ENCODE measurements at regions not wholly inside any gene's neighbourhood (a gene's known extent, or its start where the extent isn't known, plus 50 kb on each side); places are given as distances from the start of the nearest gene placed in this dataset.

DNA sequence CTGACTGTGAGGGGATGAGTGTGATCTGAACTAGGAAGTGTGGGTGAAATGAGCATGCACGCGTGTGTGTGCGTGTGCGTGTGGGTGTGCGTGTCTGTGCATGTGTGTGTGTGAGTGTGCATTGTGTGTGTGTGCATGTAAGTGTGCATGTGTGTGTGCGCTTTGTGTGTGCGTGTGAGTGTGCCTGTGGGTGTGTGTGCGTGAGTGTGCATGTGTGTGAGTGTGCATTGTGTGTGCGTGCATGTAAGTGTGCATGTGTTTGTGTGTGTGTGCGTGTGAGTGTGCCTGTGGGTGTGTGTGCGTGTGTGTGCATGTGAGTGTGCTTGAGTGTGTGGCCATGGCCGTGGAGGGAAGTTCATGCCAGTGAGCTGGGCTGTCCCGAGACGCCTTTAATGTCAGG lies 76.3 kb downstream of the RTP5 start:
- Histone ChIP-seq H3K4me2 (ENCODE audit: low read depth, low read length, poor library complexity, severe bottlenecking) (no peak overlapping the region), H3K9me3 (ENCODE audit: insufficient read depth, low read length) (no peaks in the 10 kb centered on the region), H3F3A (ENCODE audit: insufficient read depth) (no peaks in the 10 kb centered on the region), H3K79me2 (ENCODE audit: insufficient read depth, low read length) (no peaks in the 10 kb centered on the region), H2AFZ (ENCODE audit: low read depth, low read length, severe bottlenecking) (no peak overlapping the region), H3K9me2 (replicated peaks; ENCODE audit: insufficient read depth, low read length) (no peaks in the 10 kb centered on the region), H3K4me3 (ENCODE audit: insufficient read depth, low read length, poor library complexity, severe bottlenecking) (no peak overlapping the region), H3K27me3 (ENCODE audit: low read length) (no peaks in the 10 kb centered on the region), H4K20me1 (ENCODE audit: low read depth, low read length) (no peaks in the 10 kb centered on the region), H3K27ac (ENCODE audit: low read depth, low read length) (no peak overlapping the region), H3K9ac (ENCODE audit: low read length) (no peak overlapping the region), H3K36me3 (ENCODE audit: low read length) (no peaks in the 10 kb centered on the region)
- TF ChIP-seq EZH2phosphoT487 (conservative IDR thresholded peaks at IDR 0.05; ENCODE audit: low read length) = no peak
- TF ChIP-seq, protein P1, sequence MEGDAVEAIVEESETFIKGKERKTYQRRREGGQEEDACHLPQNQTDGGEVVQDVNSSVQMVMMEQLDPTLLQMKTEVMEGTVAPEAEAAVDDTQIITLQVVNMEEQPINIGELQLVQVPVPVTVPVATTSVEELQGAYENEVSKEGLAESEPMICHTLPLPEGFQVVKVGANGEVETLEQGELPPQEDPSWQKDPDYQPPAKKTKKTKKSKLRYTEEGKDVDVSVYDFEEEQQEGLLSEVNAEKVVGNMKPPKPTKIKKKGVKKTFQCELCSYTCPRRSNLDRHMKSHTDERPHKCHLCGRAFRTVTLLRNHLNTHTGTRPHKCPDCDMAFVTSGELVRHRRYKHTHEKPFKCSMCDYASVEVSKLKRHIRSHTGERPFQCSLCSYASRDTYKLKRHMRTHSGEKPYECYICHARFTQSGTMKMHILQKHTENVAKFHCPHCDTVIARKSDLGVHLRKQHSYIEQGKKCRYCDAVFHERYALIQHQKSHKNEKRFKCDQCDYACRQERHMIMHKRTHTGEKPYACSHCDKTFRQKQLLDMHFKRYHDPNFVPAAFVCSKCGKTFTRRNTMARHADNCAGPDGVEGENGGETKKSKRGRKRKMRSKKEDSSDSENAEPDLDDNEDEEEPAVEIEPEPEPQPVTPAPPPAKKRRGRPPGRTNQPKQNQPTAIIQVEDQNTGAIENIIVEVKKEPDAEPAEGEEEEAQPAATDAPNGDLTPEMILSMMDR (IDR thresholded peaks at IDR 0.05; ENCODE audit: insufficient read depth, low read length, poor library complexity, severe bottlenecking) = no peak

DNA sequence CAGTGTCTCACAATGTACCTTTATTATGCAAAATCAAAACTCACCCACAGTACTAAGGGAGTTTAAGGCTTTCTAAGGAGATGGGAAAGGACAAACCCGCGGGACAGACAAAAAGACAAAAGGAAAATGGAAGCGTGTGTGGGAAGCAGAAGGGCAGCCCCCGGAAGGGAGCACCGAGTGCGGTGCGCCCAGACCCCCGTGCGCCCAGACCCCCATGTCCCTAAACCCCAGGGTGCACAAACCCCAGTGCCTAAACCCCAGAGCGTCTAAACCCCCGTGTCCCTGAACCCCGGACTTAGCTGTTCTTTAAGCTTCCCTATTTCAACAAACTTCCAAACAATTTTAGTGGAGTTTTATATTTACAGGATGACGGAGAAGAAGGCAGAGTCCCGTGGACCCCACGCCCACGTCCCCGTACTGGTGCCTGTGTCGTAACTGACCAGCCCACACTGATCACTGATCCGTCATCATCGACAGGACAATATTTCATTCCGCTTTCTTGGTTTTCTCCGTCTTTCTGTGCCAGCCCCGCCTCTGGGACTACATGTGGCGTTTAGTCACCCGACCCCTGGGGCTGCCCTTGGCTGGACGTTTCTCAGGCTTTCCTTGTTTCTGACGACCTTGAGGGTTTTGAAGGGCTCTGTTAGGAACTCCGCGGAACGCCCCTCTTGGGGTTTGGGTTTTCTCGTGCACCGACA lies 76.9 kb downstream of the RTP5 start:
- Histone ChIP-seq H4K20me1 (ENCODE audit: low read depth, low read length) (no peaks in the 10 kb centered on the region), H3K9me3 (ENCODE audit: insufficient read depth, low read length) (no peaks in the 10 kb centered on the region), H3K79me2 (ENCODE audit: insufficient read depth, low read length) (no peaks in the 10 kb centered on the region), H3F3A (ENCODE audit: insufficient read depth) (no peaks in the 10 kb centered on the region), H2AFZ (ENCODE audit: low read depth, low read length, severe bottlenecking) (no peak overlapping the region), H3K9ac (ENCODE audit: low read length) (no peak overlapping the region), H3K27ac (ENCODE audit: low read depth, low read length) (no peak overlapping the region), H3K9me2 (replicated peaks; ENCODE audit: insufficient read depth, low read length) (no peaks in the 10 kb centered on the region), H3K4me3 (ENCODE audit: insufficient read depth, low read length, poor library complexity, severe bottlenecking) (no peak overlapping the region), H3K4me2 (ENCODE audit: low read depth, low read length, poor library complexity, severe bottlenecking) (no peak overlapping the region), H3K27me3 (ENCODE audit: low read length) (no peaks in the 10 kb centered on the region), H3K36me3 (ENCODE audit: low read length) (no peaks in the 10 kb centered on the region)
- TF ChIP-seq, protein P1 (IDR thresholded peaks at IDR 0.05; ENCODE audit: insufficient read depth, low read length, poor library complexity, severe bottlenecking) = no peak
- TF ChIP-seq EZH2phosphoT487 (conservative IDR thresholded peaks at IDR 0.05; ENCODE audit: low read length) = no peak

DNA sequence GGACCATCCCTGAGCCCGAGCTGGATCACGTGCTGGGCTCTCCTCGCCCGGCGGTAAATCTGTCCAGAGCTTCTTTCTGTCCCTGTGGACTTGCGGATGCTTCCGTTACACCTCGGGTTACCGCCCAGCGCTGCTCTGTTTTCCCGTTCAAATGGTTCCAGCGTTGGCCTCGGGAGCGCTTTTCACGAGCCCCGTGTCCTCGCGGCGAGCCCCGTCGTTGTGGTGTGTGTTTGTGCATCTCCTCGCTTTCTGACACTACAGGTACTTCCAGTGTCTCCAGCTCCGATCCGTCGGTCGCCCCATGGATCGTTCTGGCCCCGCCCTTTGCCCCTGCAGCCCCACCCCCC lies 77.4 kb downstream of the RTP5 start:
- Histone ChIP-seq H3K79me2 (ENCODE audit: insufficient read depth, low read length) (no peaks in the 10 kb centered on the region), H3F3A (ENCODE audit: insufficient read depth) (no peaks in the 10 kb centered on the region), H3K27me3 (ENCODE audit: low read length) (no peaks in the 10 kb centered on the region), H3K9me2 (replicated peaks; ENCODE audit: insufficient read depth, low read length) (no peaks in the 10 kb centered on the region), H3K4me3 (ENCODE audit: insufficient read depth, low read length, poor library complexity, severe bottlenecking) (no peak overlapping the region), H3K9me3 (ENCODE audit: insufficient read depth, low read length) (no peaks in the 10 kb centered on the region), H3K36me3 (ENCODE audit: low read length) (no peaks in the 10 kb centered on the region), H3K4me2 (ENCODE audit: low read depth, low read length, poor library complexity, severe bottlenecking) (no peak overlapping the region), H3K27ac (ENCODE audit: low read depth, low read length) (no peak overlapping the region), H3K9ac (ENCODE audit: low read length) (no peak overlapping the region), H4K20me1 (ENCODE audit: low read depth, low read length) (no peaks in the 10 kb centered on the region), H2AFZ (ENCODE audit: low read depth, low read length, severe bottlenecking) (no peak overlapping the region)
- TF ChIP-seq, protein P1 (IDR thresholded peaks at IDR 0.05; ENCODE audit: insufficient read depth, low read length, poor library complexity, severe bottlenecking) = no peak
- no peak for TF ChIP-seq EZH2phosphoT487 (conservative IDR thresholded peaks at IDR 0.05; ENCODE audit: low read length)

All from SU-DHL-6 (cell line).